IMR-90 (cell line): ENCODE measurements at regions not wholly inside any gene's neighbourhood (a gene's known extent, or its start where the extent isn't known, plus 50 kb on each side); places are given as distances from the start of the nearest gene placed in this dataset.

ENCODE experiments used
- ATAC-seq: fragments of 200-7000 bp; cut with Tn5 transposase; 2 replicates; pipeline ENCODE4 v1.9.1; 2020; ENCODE audit warnings: low read depth, mild to moderate bottlenecking, moderate library complexity
- BruUV-seq: library from RNA; stranded (reverse); fragments of 400-500 nt; replicated peaks from 2 replicates; lab custom pipeline; 2021; lab: Mats Ljungman, UMichigan
- CTCF ChIA-PET: fragments of 300-600 bp; formaldehyde crosslinking; extraction: SDS; loops from one replicate; lab custom pipeline; 2021; ENCODE audit warnings: antibody characterized with exemption; lab: Yijun Ruan, JAX
- POLR2A ChIA-PET: fragments of 300-600 bp; sonication (Branson Sonifier 250); formaldehyde crosslinking; loops from one replicate; lab custom pipeline; 2022; ENCODE audit warnings: antibody characterized with exemption; ENCODE audit not compliant: unreplicated experiment; lab: Charles Lee
- DNase-seq: peaks from one replicate; pipeline ENCODE4 v3.0.0; 2013
- H2AFZ ChIP-seq: replicated peaks from 2 replicates; pipeline ENCODE3; 2013; ENCODE audit warnings: low read length, mild to moderate bottlenecking; ENCODE audit not compliant: poor library complexity
- H2AK5ac ChIP-seq: 2 replicates; pipeline ENCODE4 v1.6.1; 2013; ENCODE audit warnings: low read depth, low read length, inconsistent platforms
- H2AK9ac ChIP-seq: replicated peaks from 2 replicates; pipeline ENCODE3; 2013; ENCODE audit warnings: mild to moderate bottlenecking, low read depth, low read length, moderate library complexity; ENCODE audit not compliant: poor library complexity
- H2BK120ac ChIP-seq: 2 replicates; pipeline ENCODE4 v1.6.1; 2013; ENCODE audit warnings: low read depth, low read length, inconsistent platforms
- H2BK15ac ChIP-seq: 3 replicates; pipeline ENCODE4 v1.6.1; 2013; ENCODE audit warnings: low read depth, low read length, inconsistent platforms
- H2BK20ac ChIP-seq: 2 replicates; pipeline ENCODE4 v1.6.1; 2013; ENCODE audit warnings: low read depth, mild to moderate bottlenecking, inconsistent platforms, low read length, moderate library complexity
- H2BK5ac ChIP-seq: 2 replicates; pipeline ENCODE4 v1.6.1; 2013; ENCODE audit warnings: mild to moderate bottlenecking, low read depth, low read length, inconsistent platforms; ENCODE audit not compliant: poor library complexity, severe bottlenecking
- H3K14ac ChIP-seq: replicated peaks from 2 replicates; pipeline ENCODE4 v1.6.1; 2013; ENCODE audit warnings: low read depth, low read length, inconsistent platforms
- H3K18ac ChIP-seq: 2 replicates; pipeline ENCODE4 v1.6.1; 2013; ENCODE audit warnings: low read depth, low read length, control low read depth
- H3K23ac ChIP-seq: 2 replicates; pipeline ENCODE4 v1.6.1; 2013; ENCODE audit warnings: low read depth, low read length, inconsistent platforms
- H3K27ac ChIP-seq: 2 replicates; pipeline ENCODE4 v1.5.1; 2013; ENCODE audit warnings: mild to moderate bottlenecking, control low read depth, low read length; ENCODE audit not compliant: insufficient read depth
- H3K27me3 ChIP-seq: 2 replicates; pipeline ENCODE4 v1.6.1; 2013; ENCODE audit warnings: low read length; ENCODE audit not compliant: control insufficient read depth, insufficient read depth
- H3K36me3 ChIP-seq: 2 replicates; pipeline ENCODE4 v1.6.1; 2013; ENCODE audit warnings: low read length, mixed read lengths; ENCODE audit not compliant: control insufficient read depth, insufficient read depth
- H3K4ac ChIP-seq: 2 replicates; pipeline ENCODE4 v1.6.1; 2013; ENCODE audit warnings: low read depth, low read length, inconsistent platforms
- H3K4me1 ChIP-seq: 2 replicates; pipeline ENCODE4 v1.6.1; 2013; ENCODE audit warnings: low read length, mixed read lengths; ENCODE audit not compliant: control insufficient read depth, insufficient read depth
- H3K4me2 ChIP-seq: 2 replicates; pipeline ENCODE4 v1.6.1; 2013; ENCODE audit warnings: low read depth, mild to moderate bottlenecking, control low read depth, low read length, moderate library complexity
- H3K4me3 ChIP-seq: 2 replicates; pipeline ENCODE4 v1.5.1; 2013; ENCODE audit warnings: low read depth, mild to moderate bottlenecking, control low read depth, low read length, moderate library complexity; ENCODE audit not compliant: insufficient read depth
- H3K56ac ChIP-seq: 2 replicates; pipeline ENCODE4 v1.6.1; 2013; ENCODE audit warnings: low read length, inconsistent platforms; ENCODE audit not compliant: insufficient read depth; ENCODE audit errors: extremely low read depth
- H3K79me1 ChIP-seq, 2 experiments: 2 replicates each; pipeline ENCODE4 v1.6.1; 2013; ENCODE audit warnings: low read length in 2 of 2, inconsistent platforms in 1 of 2, low read depth in 1 of 2
- H3K9ac ChIP-seq: 2 replicates; pipeline ENCODE4 v1.6.1; 2013; ENCODE audit warnings: low read depth, low read length, control low read depth
- H3K9me1 ChIP-seq: 2 replicates; pipeline ENCODE4 v1.6.1; 2013; ENCODE audit warnings: low read length, inconsistent platforms; ENCODE audit not compliant: insufficient read depth
- H3K9me3 ChIP-seq: 2 replicates; pipeline ENCODE4 v1.6.1; 2013; ENCODE audit warnings: low read length; ENCODE audit not compliant: control insufficient read depth, insufficient read depth
- H4K20me1 ChIP-seq: 2 replicates; pipeline ENCODE4 v1.6.1; 2013; ENCODE audit warnings: low read length, inconsistent platforms; ENCODE audit not compliant: insufficient read depth
- H4K5ac ChIP-seq: 2 replicates; pipeline ENCODE4 v1.6.1; 2013; ENCODE audit warnings: mild to moderate bottlenecking, low read depth, low read length, control low read depth
- H4K8ac ChIP-seq, 2 experiments: 2 replicates each; pipeline ENCODE4 v1.6.1; 2013; ENCODE audit warnings: low read depth in 2 of 2, low read length in 2 of 2, control low read depth in 1 of 2, inconsistent platforms in 1 of 2
- H4K91ac ChIP-seq: 2 replicates; pipeline ENCODE4 v1.6.1; 2013; ENCODE audit warnings: low read depth, low read length, inconsistent platforms; ENCODE audit not compliant: insufficient read depth
- BHLHE40 ChIP-seq: fragments of 150-350 bp; IDR thresholded peaks from 2 replicates; pipeline ENCODE4 v1.6.1; 2016; ENCODE audit warnings: mild to moderate bottlenecking, low read depth, low read length
- ELK1 ChIP-seq: fragments of 150-350 bp; IDR thresholded peaks from 2 replicates; pipeline ENCODE4 v1.6.1; 2016; ENCODE audit warnings: low read depth, mild to moderate bottlenecking, low read length, moderate library complexity, borderline replicate concordance
- FOS ChIP-seq: fragments of 150-350 bp; IDR thresholded peaks from 2 replicates; pipeline ENCODE4 v1.6.1; 2016; ENCODE audit warnings: low read depth, low read length
- MAZ ChIP-seq: IDR thresholded peaks from 2 replicates; pipeline ENCODE4 v1.6.1; 2012; ENCODE audit warnings: low read depth, mild to moderate bottlenecking, low read length, improper control_type of control experiment, moderate library complexity, borderline replicate concordance
- MXI1 ChIP-seq: IDR thresholded peaks from 2 replicates; pipeline ENCODE4 v1.6.1; 2012; ENCODE audit warnings: low read depth, mild to moderate bottlenecking, low read length, moderate library complexity, borderline replicate concordance
- NFE2L2 ChIP-seq: fragments of 150-350 bp; IDR thresholded peaks from 2 replicates; pipeline ENCODE4 v1.6.1; 2016; ENCODE audit warnings: low read depth, mild to moderate bottlenecking, low read length
- RAD21 ChIP-seq: IDR thresholded peaks from 2 replicates; pipeline ENCODE4 v1.6.1; 2012; ENCODE audit warnings: low read length, improper control_type of control experiment
- RCOR1 ChIP-seq: IDR thresholded peaks from 2 replicates; pipeline ENCODE4 v1.6.1; 2012; ENCODE audit warnings: mild to moderate bottlenecking, low read length, improper control_type of control experiment; ENCODE audit not compliant: insufficient replicate concordance
- RFX5 ChIP-seq: IDR thresholded peaks from 2 replicates; pipeline ENCODE4 v1.8.0; 2012; ENCODE audit warnings: low read depth, mild to moderate bottlenecking, low read length, moderate library complexity
- SMC3 ChIP-seq: fragments of 150-350 bp; IDR thresholded peaks from 2 replicates; pipeline ENCODE4 v1.6.1; 2016; ENCODE audit warnings: low read depth, mild to moderate bottlenecking, antibody characterized with exemption, low read length, moderate library complexity
- WGBS, 2 experiments: methylation state at CpG; one replicate each; pipeline versions ENCODE4 v1.1.5 to v1.1.7; 2013; ENCODE audit warnings: missing lambda C conversion rate in 2 of 2; ENCODE audit not compliant: insufficient read length in 1 of 2; ENCODE audit errors: extremely low coverage in 2 of 2; 5-methylcytosine and 5-hydroxymethylcytosine counted together
- dilution Hi-C: fragments of 300-500 bp; cut with HindIII; formaldehyde crosslinking; loops from one replicate; pipeline ENCODE4 v1.14.3; 2018; ENCODE audit warnings: low sequenced_read_pairs; ENCODE audit not compliant: unreplicated experiment
- in situ Hi-C: fragments of 300-500 bp; cut with MboI; formaldehyde crosslinking; loops from 3 replicates; pipeline ENCODE4 v1.14.3; 2019; ENCODE audit warnings: low sequenced_read_pairs, inconsistent platforms, mixed read lengths
- intact Hi-C: fragments of 100-400 bp; cut with micrococcal nuclease; formaldehyde crosslinking; loops from 2 replicates; pipeline ENCODE4 v1.10.0; 2022

GRCh38 chr11:27963370-27963769, 144.6 kb downstream of the KIF18A start:
- Histone ChIP-seq H3K9me1 (no peaks in the 10 kb centered on the region), H2BK15ac (no peak overlapping the region), H3K4me3 (no peak overlapping the region), H4K5ac (no peak overlapping the region), H2BK20ac (no peak overlapping the region), H3K4me2 (no peak overlapping the region), H3K27me3 (no peaks in the 10 kb centered on the region), H3K18ac (no peak overlapping the region), H3K79me1 (no peaks in the 10 kb centered on the region), H3K14ac (no peak overlapping the region), H3K23ac (no peak overlapping the region), H2AFZ (no peak overlapping the region), H2BK120ac (no peak overlapping the region), H3K27ac (no peak overlapping the region), H4K91ac (no peak overlapping the region), H3K9ac (no peak overlapping the region), H3K4ac (no peak overlapping the region), H3K4me1 (no peaks in the 10 kb centered on the region), H4K8ac (no peak overlapping the region), H2BK5ac (no peak overlapping the region), H3K36me3 (no peaks in the 10 kb centered on the region), H4K20me1 (no peaks in the 10 kb centered on the region), H3K9me3 (no peaks in the 10 kb centered on the region), H3K56ac (no peak overlapping the region), H2AK5ac (no peak overlapping the region), H2AK9ac (no peak overlapping the region)
- ChIA-PET CTCF (interaction anchor here (1.1 kb wide), 1 partner anchor 13 kb away, joined by 5 read pairs; no protein-coding TSS in a partner anchor), POLR2A (no interaction called here)
- intact Hi-C loops (no loop called here), dilution Hi-C loops (no loop called here), in situ Hi-C loops (no loop called here)
- TF ChIP-seq RAD21 (no peak), RFX5 (no peak), MAZ (no peak), FOS (no peak), SMC3 (no peak), RCOR1 (no peak), BHLHE40 (no peak), MXI1 (no peak), NFE2L2 (no peak), ELK1 (no peak)
- WGBS, 2 experiments: no CpG with 5 or more reads among the region's 2 CpGs
- no peak for DNase-seq
- ATAC-seq: no peak
- BruUV-seq: no TSS peak
